Endometrium (tissue), 2 donors: ENCODE measurements at regions not wholly inside any gene's neighbourhood (a gene's known extent, or its start where the extent isn't known, plus 50 kb on each side); places are given as distances from the start of the nearest gene placed in this dataset.
"Not testable (repeated sequence)": the region's sequence is repeated elsewhere in the genome, so short reads cannot be mapped to it uniquely, and the experiment has no call there.

ENCODE experiments used
- FAIRE-seq: peaks from 2 replicates; lab custom pipeline; 2012; peaks lifted over from hg19 to GRCh38; lab: Jason Lieb, UNC
- donor health status: control.
- donor health status: control.

- FAIRE-seq, result peak; percentile 70
Measured at GRCh38 chr13:88235441-88235840, 564.3 kb downstream of the SLITRK5 start.

- peak; percentile 37 for FAIRE-seq
Measured at GRCh38 chr13:88246239-88246638, 575.1 kb downstream of the SLITRK5 start.

GRCh38 chr13:88248393-88248792 is 577.2 kb downstream of the SLITRK5 start:
- FAIRE-seq, result no peak

- no peak for FAIRE-seq
Measured at GRCh38 chr13:88257706-88258105, 586.5 kb downstream of the SLITRK5 start.

GRCh38 chr13:88263808-88264207 is 592.6 kb downstream of the SLITRK5 start:
- no peak for FAIRE-seq

- no peak for FAIRE-seq
Measured at GRCh38 chr13:88281841-88282240, 610.7 kb downstream of the SLITRK5 start.

GRCh38 chr13:88285329-88285728 is 614.2 kb downstream of the SLITRK5 start:
- FAIRE-seq, result no peak

GRCh38 chr13:88288326-88288725 is 617.2 kb downstream of the SLITRK5 start:
- FAIRE-seq, result no peak

GRCh38 chr13:88291731-88292130 is 620.6 kb downstream of the SLITRK5 start:
- FAIRE-seq, result not testable (repeated sequence)

GRCh38 chr13:88294368-88294767 is 623.2 kb downstream of the SLITRK5 start:
- FAIRE-seq, result no peak

- no peak for FAIRE-seq
Measured at GRCh38 chr13:88303157-88303556, 632.0 kb downstream of the SLITRK5 start.

GRCh38 chr13:88303605-88304004 is 632.4 kb downstream of the SLITRK5 start:
- no peak for FAIRE-seq

- FAIRE-seq, result peak; percentile 77
Measured at GRCh38 chr13:88314496-88314895, 643.3 kb downstream of the SLITRK5 start.

GRCh38 chr13:88329066-88329465 is 657.9 kb downstream of the SLITRK5 start:
- FAIRE-seq, result no peak

- FAIRE-seq, result no peak
Measured at GRCh38 chr13:88339271-88339741, 668.1 kb downstream of the SLITRK5 start.

GRCh38 chr13:88345171-88345847 is 674.1 kb downstream of the SLITRK5 start:
- FAIRE-seq, result no peak

- FAIRE-seq, result no peak
Measured at GRCh38 chr13:88360761-88361160, 689.6 kb downstream of the SLITRK5 start.

GRCh38 chr13:88369866-88370265 is 698.7 kb downstream of the SLITRK5 start:
- FAIRE-seq, result no peak

GRCh38 chr13:88376760-88377388 is 705.7 kb downstream of the SLITRK5 start:
- no peak for FAIRE-seq

- FAIRE-seq, result no peak
Measured at GRCh38 chr13:88377852-88378251, 706.7 kb downstream of the SLITRK5 start.

GRCh38 chr13:88384542-88384941 is 713.4 kb downstream of the SLITRK5 start:
- no peak for FAIRE-seq

- no peak for FAIRE-seq
Measured at GRCh38 chr13:88395804-88396203, 724.6 kb downstream of the SLITRK5 start.

- FAIRE-seq, result no peak
Measured at GRCh38 chr13:88411696-88412095, 740.5 kb downstream of the SLITRK5 start.

- FAIRE-seq, result no peak
Measured at GRCh38 chr13:88417801-88418200, 746.6 kb downstream of the SLITRK5 start.
